Neural cell (in vitro differentiated cells): ENCODE measurements at regions not wholly inside any gene's neighbourhood (a gene's known extent, or its start where the extent isn't known, plus 50 kb on each side); places are given as distances from the start of the nearest gene placed in this dataset.

Experiments used
- H2AFZ ChIP-seq: fragments of 200-600, 300-800 bp; sonication (generic), shearing (Covaris generic); 2 replicates; pipeline ENCODE4 v1.6.0; 2014; ENCODE audit warnings: low read depth, mild to moderate bottlenecking, antibody characterized with exemption, low read length, moderate library complexity
- H3F3A ChIP-seq: fragments of 200-600 bp; shearing (Covaris generic); 2 replicates; pipeline ENCODE4 v1.6.1; 2016; ENCODE audit warnings: mild to moderate bottlenecking, moderate library complexity, mixed read lengths, antibody characterized with exemption, low read length; ENCODE audit not compliant: insufficient read depth, poor library complexity, severe bottlenecking
- H3K27ac ChIP-seq: fragments of 200-600, 300-800 bp; sonication (generic), shearing (Covaris generic); 2 replicates; pipeline ENCODE4 v1.5.1; 2014; ENCODE audit warnings: mild to moderate bottlenecking, low read length, moderate library complexity
- H3K27me3 ChIP-seq: fragments of 300-800, 200-600 bp; sonication (generic), shearing (Covaris generic); 2 replicates; pipeline ENCODE4 v1.6.0; 2014; ENCODE audit warnings: mild to moderate bottlenecking, low read depth, low read length, moderate library complexity; ENCODE audit not compliant: insufficient read depth
- H3K36me3 ChIP-seq: fragments of 300-800, 200-600 bp; sonication (generic), shearing (Covaris generic); 2 replicates; pipeline ENCODE4 v1.5.1; 2014; ENCODE audit warnings: mild to moderate bottlenecking, antibody characterized with exemption, low read length, moderate library complexity; ENCODE audit not compliant: insufficient read depth
- H3K4me2 ChIP-seq: fragments of 300-800, 200-600 bp; sonication (generic), shearing (Covaris generic); 2 replicates; pipeline ENCODE4 v1.6.0; 2014; ENCODE audit warnings: mild to moderate bottlenecking, low read length
- H3K4me3 ChIP-seq: fragments of 300-800, 200-600 bp; sonication (generic), shearing (Covaris generic); 2 replicates; pipeline ENCODE4 v1.5.1; 2014; ENCODE audit warnings: mild to moderate bottlenecking, low read length, moderate library complexity
- H3K79me2 ChIP-seq: fragments of 200-600 bp; shearing (Covaris generic); replicated peaks from 2 replicates; pipeline ENCODE4 v1.6.0; 2014; ENCODE audit warnings: mild to moderate bottlenecking, low read length, moderate library complexity; ENCODE audit not compliant: insufficient read depth
- H3K9ac ChIP-seq: fragments of 300-800, 200-600 bp; sonication (generic), shearing (Covaris generic); 2 replicates; pipeline ENCODE4 v1.6.1; 2016; ENCODE audit warnings: mild to moderate bottlenecking, low read length, mixed read lengths
- H3K9me2 ChIP-seq: fragments of 200-600 bp; shearing (Covaris generic); 2 replicates; pipeline ENCODE4 v1.6.1; 2016; ENCODE audit warnings: mild to moderate bottlenecking, low read length, mixed read lengths; ENCODE audit not compliant: insufficient read depth
- H3K9me3 ChIP-seq: fragments of 200-600, 300-800 bp; sonication (generic), shearing (Covaris generic); 2 replicates; pipeline ENCODE4 v1.6.1; 2016; ENCODE audit warnings: mild to moderate bottlenecking, mixed run types, low read length, moderate library complexity, mixed read lengths
- H4K20me1 ChIP-seq: fragments of 200-600 bp; shearing (Covaris generic); 2 replicates; pipeline ENCODE4 v1.6.1; 2016; ENCODE audit warnings: mild to moderate bottlenecking, mixed run types; ENCODE audit not compliant: insufficient read depth
- EP300 ChIP-seq: fragments of 450-650 bp; conservative IDR thresholded peaks from 2 replicates; pipeline ENCODE4 v1.6.1; 2014; ENCODE audit warnings: antibody characterized with exemption, mild to moderate bottlenecking, moderate library complexity; ENCODE audit not compliant: poor library complexity, severe bottlenecking
- EZH2 ChIP-seq: fragments of 200-600, 300-800 bp; shearing (Covaris generic), sonication (generic); IDR thresholded peaks from 2 replicates; pipeline ENCODE4 v1.6.1; 2014; ENCODE audit warnings: antibody characterized with exemption, low read length, borderline replicate concordance, mild to moderate bottlenecking; ENCODE audit not compliant: insufficient read depth, poor library complexity, severe bottlenecking
- MXI1 ChIP-seq: fragments of 450-650 bp; conservative IDR thresholded peaks from 2 replicates; pipeline ENCODE4 v1.6.1; 2014; ENCODE audit warnings: antibody characterized with exemption, mild to moderate bottlenecking; ENCODE audit not compliant: poor library complexity, severe bottlenecking
- POLR2AphosphoS5 ChIP-seq: IDR thresholded peaks from 2 replicates; pipeline ENCODE4 v1.6.1; 2012
- RAD21 ChIP-seq: fragments of 450-650 bp; conservative IDR thresholded peaks from 2 replicates; pipeline ENCODE4 v1.6.1; 2014; ENCODE audit warnings: antibody characterized with exemption, mild to moderate bottlenecking, moderate library complexity
- SMC3 ChIP-seq: fragments of 450-650 bp; conservative IDR thresholded peaks from 2 replicates; pipeline ENCODE4 v1.6.1; 2014; ENCODE audit warnings: antibody characterized with exemption, mild to moderate bottlenecking, moderate library complexity; ENCODE audit not compliant: poor library complexity
- TAF1 ChIP-seq: IDR thresholded peaks from 2 replicates; pipeline ENCODE4 v1.6.1; 2012; ENCODE audit warnings: low read depth
- TF ChIP-seq, protein P1 (sequence below): fragments of 450-650 bp; IDR thresholded peaks from 2 replicates; pipeline ENCODE4 v1.5.1; 2014; ENCODE audit warnings: antibody characterized with exemption, mild to moderate bottlenecking, moderate library complexity; ENCODE audit not compliant: poor library complexity, severe bottlenecking
- TF ChIP-seq, protein P2 (sequence below): IDR thresholded peaks from 2 replicates; pipeline ENCODE4 v1.6.1; 2012; ENCODE audit warnings: borderline replicate concordance

DNA sequence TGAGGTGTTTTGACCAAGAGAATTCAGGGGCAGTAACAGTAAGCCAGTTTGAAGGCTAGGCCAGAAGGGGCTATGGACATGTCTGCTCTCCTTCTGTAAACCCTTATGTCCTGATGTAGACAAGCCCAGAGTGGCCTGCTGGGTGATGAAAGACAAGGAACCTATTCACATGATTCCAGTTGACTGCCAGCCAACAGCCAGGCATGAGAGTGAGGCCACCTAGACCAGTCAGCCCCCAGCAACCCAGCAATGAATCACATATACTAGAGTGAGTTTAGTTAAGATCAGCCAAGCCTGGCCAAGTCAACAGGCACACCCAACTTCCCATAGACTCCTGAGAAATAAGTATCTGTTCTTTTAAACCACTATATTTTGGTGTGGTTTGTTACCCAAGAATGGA, 1889.7 kb upstream of the CELF4 start:
- H3K9ac ChIP-seq, result no peak overlapping the region
- H3K9me3 ChIP-seq, result no peaks in the 10 kb centered on the region
- no peaks in the 10 kb centered on the region for H3K9me2 ChIP-seq
- TF ChIP-seq MXI1 (no peak), TAF1 (no peak), EZH2 (no peak), RAD21 (no peak), POLR2AphosphoS5 (no peak)
- TF ChIP-seq, protein P1, sequence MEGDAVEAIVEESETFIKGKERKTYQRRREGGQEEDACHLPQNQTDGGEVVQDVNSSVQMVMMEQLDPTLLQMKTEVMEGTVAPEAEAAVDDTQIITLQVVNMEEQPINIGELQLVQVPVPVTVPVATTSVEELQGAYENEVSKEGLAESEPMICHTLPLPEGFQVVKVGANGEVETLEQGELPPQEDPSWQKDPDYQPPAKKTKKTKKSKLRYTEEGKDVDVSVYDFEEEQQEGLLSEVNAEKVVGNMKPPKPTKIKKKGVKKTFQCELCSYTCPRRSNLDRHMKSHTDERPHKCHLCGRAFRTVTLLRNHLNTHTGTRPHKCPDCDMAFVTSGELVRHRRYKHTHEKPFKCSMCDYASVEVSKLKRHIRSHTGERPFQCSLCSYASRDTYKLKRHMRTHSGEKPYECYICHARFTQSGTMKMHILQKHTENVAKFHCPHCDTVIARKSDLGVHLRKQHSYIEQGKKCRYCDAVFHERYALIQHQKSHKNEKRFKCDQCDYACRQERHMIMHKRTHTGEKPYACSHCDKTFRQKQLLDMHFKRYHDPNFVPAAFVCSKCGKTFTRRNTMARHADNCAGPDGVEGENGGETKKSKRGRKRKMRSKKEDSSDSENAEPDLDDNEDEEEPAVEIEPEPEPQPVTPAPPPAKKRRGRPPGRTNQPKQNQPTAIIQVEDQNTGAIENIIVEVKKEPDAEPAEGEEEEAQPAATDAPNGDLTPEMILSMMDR, result no peak
- TF ChIP-seq, protein P2, sequence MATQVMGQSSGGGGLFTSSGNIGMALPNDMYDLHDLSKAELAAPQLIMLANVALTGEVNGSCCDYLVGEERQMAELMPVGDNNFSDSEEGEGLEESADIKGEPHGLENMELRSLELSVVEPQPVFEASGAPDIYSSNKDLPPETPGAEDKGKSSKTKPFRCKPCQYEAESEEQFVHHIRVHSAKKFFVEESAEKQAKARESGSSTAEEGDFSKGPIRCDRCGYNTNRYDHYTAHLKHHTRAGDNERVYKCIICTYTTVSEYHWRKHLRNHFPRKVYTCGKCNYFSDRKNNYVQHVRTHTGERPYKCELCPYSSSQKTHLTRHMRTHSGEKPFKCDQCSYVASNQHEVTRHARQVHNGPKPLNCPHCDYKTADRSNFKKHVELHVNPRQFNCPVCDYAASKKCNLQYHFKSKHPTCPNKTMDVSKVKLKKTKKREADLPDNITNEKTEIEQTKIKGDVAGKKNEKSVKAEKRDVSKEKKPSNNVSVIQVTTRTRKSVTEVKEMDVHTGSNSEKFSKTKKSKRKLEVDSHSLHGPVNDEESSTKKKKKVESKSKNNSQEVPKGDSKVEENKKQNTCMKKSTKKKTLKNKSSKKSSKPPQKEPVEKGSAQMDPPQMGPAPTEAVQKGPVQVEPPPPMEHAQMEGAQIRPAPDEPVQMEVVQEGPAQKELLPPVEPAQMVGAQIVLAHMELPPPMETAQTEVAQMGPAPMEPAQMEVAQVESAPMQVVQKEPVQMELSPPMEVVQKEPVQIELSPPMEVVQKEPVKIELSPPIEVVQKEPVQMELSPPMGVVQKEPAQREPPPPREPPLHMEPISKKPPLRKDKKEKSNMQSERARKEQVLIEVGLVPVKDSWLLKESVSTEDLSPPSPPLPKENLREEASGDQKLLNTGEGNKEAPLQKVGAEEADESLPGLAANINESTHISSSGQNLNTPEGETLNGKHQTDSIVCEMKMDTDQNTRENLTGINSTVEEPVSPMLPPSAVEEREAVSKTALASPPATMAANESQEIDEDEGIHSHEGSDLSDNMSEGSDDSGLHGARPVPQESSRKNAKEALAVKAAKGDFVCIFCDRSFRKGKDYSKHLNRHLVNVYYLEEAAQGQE, result no peak
- no peaks in the 10 kb centered on the region for H3K36me3 ChIP-seq
- H2AFZ ChIP-seq, result no peak overlapping the region
- H3K4me2 ChIP-seq, result no peak overlapping the region
- H3F3A ChIP-seq, result no peaks in the 10 kb centered on the region
- no peaks in the 10 kb centered on the region for H3K79me2 ChIP-seq
- no peak overlapping the region for H3K4me3 ChIP-seq
- H3K27ac ChIP-seq, result no peak overlapping the region
- H3K27me3 ChIP-seq, result no peaks in the 10 kb centered on the region
- H4K20me1 ChIP-seq, result no peaks in the 10 kb centered on the region

- H3K9ac ChIP-seq, result no peak overlapping the region
- H3K4me3 ChIP-seq, result no peak overlapping the region
- H3K36me3 ChIP-seq, result no peaks in the 10 kb centered on the region
- H3K27ac ChIP-seq, result no peak overlapping the region
- no peaks in the 10 kb centered on the region for H3K79me2 ChIP-seq
- H2AFZ ChIP-seq, result no peak overlapping the region
- TF ChIP-seq TAF1 (no peak), MXI1 (no peak), EP300 (no peak), RAD21 (no peak), POLR2AphosphoS5 (no peak), EZH2 (no peak), SMC3 (no peak)
- TF ChIP-seq, protein P1, result no peak
- TF ChIP-seq, protein P2, result no peak
- H3K9me3 ChIP-seq, result no peaks in the 10 kb centered on the region
- H3K27me3 ChIP-seq, result no peaks in the 10 kb centered on the region
- no peaks in the 10 kb centered on the region for H3F3A ChIP-seq
- H3K4me2 ChIP-seq, result no peak overlapping the region
- H3K9me2 ChIP-seq, result no peaks in the 10 kb centered on the region
- no peaks in the 10 kb centered on the region for H4K20me1 ChIP-seq
Measured at GRCh38 chr18:39454866-39455265, 1889.3 kb upstream of the CELF4 start.
